ENCODE measurements at regions not wholly inside any gene's neighbourhood (a gene's known extent, or its start where the extent isn't known, plus 50 kb on each side); places are given as distances from the start of the nearest gene placed in this dataset.

DNA sequence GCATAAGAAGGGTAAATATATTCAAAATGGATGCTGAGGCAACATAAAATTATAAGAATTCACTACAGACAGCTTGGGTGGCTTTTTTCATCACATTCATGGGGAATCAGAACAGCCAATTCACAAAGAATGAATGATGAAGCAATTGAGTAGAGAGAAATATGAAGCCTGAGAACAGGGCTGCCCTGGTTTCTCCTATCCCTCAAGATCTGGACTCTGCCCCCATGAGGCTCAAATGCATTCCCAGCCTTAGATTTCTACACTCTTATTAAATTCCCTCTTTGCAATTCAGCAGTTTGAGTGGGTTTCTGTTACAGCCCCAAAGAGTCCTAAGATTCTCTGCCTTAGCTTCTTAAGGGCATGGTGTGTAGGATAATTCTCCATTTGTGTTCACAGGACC, 172.5 kb downstream of the MAIP1 start:
- Mint-ChIP-seq H3K4me3 (no peak overlapping the region), H3K27ac (no peak overlapping the region), H3K9me3 (no peaks in the 10 kb centered on the region), H3K4me1 (no peaks in the 10 kb centered on the region), H3K27me3 (peaks cover 3% of the 10 kb centered on the region), H3K36me3 (no peaks in the 10 kb centered on the region)
- CTCF ChIA-PET, result no interaction called here
- DNase-seq, result no peak

DNA sequence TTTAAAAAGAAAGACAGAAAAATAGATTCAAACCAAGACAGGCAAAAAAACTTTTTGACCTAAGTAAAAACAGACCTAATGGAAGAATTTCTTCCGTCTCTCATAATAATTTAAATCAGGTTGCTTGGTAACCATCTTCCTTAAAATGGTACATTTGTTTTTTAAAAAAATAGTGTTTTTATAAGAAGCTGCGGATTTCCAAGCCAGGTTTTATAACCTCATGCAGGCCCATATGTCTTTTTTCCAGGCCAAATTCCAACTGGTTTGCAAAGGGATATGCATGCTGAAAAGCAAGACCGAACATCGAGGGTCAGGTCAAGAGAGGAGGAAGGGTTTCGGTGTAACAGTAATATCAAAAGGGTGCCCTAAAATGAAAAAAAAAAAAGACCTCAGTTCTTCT, 172.9 kb downstream of the MAIP1 start:
- no peak overlapping the region for H3K4me3 Mint-ChIP-seq
- no peaks in the 10 kb centered on the region for H3K36me3 Mint-ChIP-seq
- no peak overlapping the region for H3K27ac Mint-ChIP-seq
- H3K27me3 Mint-ChIP-seq, result peaks cover 3% of the 10 kb centered on the region
- H3K4me1 Mint-ChIP-seq, result no peaks in the 10 kb centered on the region
- no peak for DNase-seq
- H3K9me3 Mint-ChIP-seq, result no peaks in the 10 kb centered on the region
- CTCF ChIA-PET, result no interaction called here

DNA sequence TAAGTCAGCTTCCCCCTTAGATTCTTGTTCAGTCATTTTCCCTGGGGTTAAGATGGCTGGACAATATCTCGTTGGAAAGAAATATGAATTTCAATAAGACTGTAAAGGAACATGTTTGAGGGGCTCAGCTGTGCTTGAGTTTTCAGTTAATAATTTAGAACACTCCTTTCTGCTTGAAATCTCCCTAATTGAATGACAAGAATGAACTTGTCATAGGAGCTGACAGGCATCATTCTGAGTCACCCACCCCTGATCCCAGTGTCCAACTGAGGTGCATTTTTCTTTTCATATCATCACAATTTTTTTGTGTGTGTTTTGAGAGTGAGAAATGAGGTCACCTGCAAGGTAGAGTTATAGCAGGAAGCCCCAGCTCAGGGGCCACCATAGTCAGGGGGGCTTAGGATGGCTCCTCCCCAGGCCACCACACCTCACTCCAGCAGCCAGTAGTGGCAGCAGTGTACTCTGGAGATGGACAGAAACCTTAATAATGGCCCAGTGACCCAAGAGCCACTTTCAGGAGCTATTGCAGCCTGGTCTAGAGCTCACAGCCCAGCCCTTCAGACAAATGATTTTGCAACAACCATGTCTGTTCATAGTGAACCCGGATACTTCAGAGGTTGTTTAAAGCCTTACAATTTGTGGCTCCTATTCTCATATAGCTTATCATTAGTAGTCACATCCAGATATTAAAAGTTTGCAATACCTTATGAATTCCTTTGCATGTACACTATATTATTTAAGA, 174.5 kb downstream of the MAIP1 start:
- DNase-seq, result no peak
- no peak overlapping the region for H3K4me3 Mint-ChIP-seq
- H3K4me1 Mint-ChIP-seq, result no peaks in the 10 kb centered on the region
- no peaks in the 10 kb centered on the region for H3K9me3 Mint-ChIP-seq
- H3K27me3 Mint-ChIP-seq, result peaks cover 7% of the 10 kb centered on the region
- H3K27ac Mint-ChIP-seq, result no peak overlapping the region
- H3K36me3 Mint-ChIP-seq, result no peaks in the 10 kb centered on the region
- CTCF ChIA-PET, result interaction anchor here (0.7 kb wide), 1 partner anchor 8 kb away, joined by 3 read pairs; no protein-coding TSS in a partner anchor

DNA sequence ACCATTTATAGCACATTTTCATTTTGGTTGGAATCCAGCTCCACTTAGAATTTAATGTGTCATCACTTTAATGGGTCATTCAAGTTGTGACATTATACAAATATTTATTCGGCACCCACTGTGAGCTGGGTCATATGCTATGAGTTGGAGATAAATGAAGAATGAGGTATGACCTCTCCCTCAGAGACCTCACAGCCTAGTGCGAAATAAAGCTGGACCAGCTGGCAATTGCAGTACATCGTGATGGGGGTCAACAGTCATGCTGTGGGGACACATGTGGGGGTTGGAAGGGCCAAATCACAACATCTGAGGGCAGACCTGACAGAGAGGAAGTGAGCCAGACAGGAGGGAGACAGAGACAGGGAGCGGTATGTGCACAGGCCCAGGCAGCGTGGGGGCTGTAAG, 175.4 kb downstream of the MAIP1 start:
- H3K9me3 Mint-ChIP-seq, result no peaks in the 10 kb centered on the region
- no peak overlapping the region for H3K4me3 Mint-ChIP-seq
- peaks cover 7% of the 10 kb centered on the region for H3K27me3 Mint-ChIP-seq
- H3K27ac Mint-ChIP-seq, result no peak overlapping the region
- CTCF ChIA-PET, result interaction anchor here (0.7 kb wide), 1 partner anchor 9 kb away, joined by 3 read pairs; no protein-coding TSS in a partner anchor
- no peaks in the 10 kb centered on the region for H3K4me1 Mint-ChIP-seq
- H3K36me3 Mint-ChIP-seq, result no peaks in the 10 kb centered on the region
- no peak for DNase-seq

DNA sequence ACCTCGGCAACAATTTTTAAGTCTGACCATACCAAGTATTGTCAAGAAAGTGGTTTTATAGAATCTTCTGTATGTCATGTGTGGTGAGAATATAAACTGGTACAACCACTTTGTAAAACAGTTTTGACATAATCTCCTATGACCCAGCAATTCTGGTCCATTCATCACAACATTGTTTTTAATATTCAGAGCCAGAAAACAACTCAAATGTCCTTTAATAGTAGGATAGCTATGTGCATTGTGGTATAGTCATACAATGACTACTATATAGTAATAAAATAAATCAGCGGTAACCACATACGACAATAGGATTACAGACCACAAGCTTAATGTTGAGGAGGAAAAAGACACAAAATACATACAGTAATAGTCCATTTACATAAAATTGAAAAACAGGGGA, 175.2 kb upstream of the SPATS2L start:
- Mint-ChIP-seq H3K27ac (no peak overlapping the region), H3K4me3 (no peak overlapping the region), H3K27me3 (peaks cover 7% of the 10 kb centered on the region), H3K36me3 (no peaks in the 10 kb centered on the region), H3K9me3 (no peaks in the 10 kb centered on the region), H3K4me1 (no peaks in the 10 kb centered on the region)
- DNase-seq, result no peak
- CTCF ChIA-PET, result no interaction called here

DNA sequence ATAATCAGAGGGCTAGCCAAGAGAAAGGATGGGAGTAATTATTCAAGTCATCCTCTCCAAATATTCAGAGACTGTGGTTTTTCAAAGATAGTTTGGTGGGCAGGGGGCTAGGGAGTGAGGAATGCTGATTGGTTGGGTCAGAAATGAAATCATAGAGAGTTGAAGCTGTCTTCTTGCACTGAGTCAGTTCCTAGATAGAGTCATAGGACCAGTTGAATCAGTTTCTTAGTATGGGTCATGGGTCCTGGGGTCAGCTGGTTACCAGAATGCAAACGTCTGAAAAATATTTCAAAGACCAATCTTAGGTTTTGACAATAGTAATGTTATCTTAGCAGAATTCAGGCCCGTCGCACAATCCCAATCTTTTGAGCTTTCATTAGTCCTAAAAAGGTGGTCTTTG, 171.4 kb upstream of the SPATS2L start:
- H3K36me3 Mint-ChIP-seq, result no peaks in the 10 kb centered on the region

DNA sequence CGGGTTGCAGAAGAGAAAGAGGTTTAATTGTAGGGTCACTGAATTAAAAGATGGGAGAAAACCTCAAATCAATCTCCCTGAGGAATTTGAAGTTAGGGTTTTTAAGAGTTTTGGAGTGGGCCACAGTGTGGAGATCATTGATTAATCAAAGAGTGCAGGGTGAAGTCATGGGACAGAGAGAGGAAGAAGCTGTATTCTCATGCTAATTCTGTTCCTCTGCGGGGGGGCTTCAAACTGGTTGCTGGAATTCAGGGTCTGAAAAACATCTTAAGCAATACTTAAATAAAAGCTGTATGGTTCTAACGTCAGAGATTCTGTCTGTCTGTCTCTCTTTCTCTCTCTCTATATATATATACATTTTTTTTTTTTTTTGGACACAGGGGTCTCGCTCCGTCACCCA, 169.8 kb upstream of the SPATS2L start:
- no peak overlapping the region for H3K27ac Mint-ChIP-seq
- no peak overlapping the region for H3K4me3 Mint-ChIP-seq
- DNase-seq, result no peak
- H3K4me1 Mint-ChIP-seq, result no peaks in the 10 kb centered on the region
- peaks cover 3% of the 10 kb centered on the region for H3K27me3 Mint-ChIP-seq
- CTCF ChIA-PET, result no interaction called here
- no peaks in the 10 kb centered on the region for H3K36me3 Mint-ChIP-seq
- H3K9me3 Mint-ChIP-seq, result no peaks in the 10 kb centered on the region

More for the DNA sequence above, 171.4 kb upstream of the SPATS2L start:
- no peaks in the 10 kb centered on the region for H3K9me3 Mint-ChIP-seq
- H3K4me3 Mint-ChIP-seq, result no peak overlapping the region
- CTCF ChIA-PET, result no interaction called here
- no peak overlapping the region for H3K27ac Mint-ChIP-seq
- peaks cover 7% of the 10 kb centered on the region for H3K27me3 Mint-ChIP-seq
- H3K4me1 Mint-ChIP-seq, result no peaks in the 10 kb centered on the region
- no peak for DNase-seq

DNA sequence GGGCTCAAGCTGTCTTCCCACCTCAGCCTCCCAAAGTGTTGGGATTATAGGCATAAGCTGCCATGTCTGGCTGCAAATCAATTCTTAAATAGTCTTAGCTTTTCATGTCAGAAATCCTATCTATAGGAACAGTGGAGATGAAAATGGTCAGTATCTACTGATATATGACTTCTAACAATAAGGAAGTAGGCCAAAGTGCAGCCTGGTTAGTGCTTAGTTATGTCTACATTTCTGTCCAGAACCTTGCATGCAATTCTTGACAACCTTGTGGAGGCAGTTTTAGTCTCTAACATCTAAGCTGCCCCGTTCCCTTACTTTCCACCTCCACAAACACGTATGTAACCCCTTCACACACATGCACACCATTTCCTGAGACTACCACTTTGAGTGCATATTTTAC, 169.2 kb upstream of the SPATS2L start:
- Mint-ChIP-seq H3K4me1 (no peaks in the 10 kb centered on the region), H3K27ac (no peak overlapping the region), H3K36me3 (no peaks in the 10 kb centered on the region), H3K4me3 (no peak overlapping the region), H3K9me3 (no peaks in the 10 kb centered on the region), H3K27me3 (peaks cover 3% of the 10 kb centered on the region)
- DNase-seq, result no peak
- CTCF ChIA-PET, result no interaction called here

DNA sequence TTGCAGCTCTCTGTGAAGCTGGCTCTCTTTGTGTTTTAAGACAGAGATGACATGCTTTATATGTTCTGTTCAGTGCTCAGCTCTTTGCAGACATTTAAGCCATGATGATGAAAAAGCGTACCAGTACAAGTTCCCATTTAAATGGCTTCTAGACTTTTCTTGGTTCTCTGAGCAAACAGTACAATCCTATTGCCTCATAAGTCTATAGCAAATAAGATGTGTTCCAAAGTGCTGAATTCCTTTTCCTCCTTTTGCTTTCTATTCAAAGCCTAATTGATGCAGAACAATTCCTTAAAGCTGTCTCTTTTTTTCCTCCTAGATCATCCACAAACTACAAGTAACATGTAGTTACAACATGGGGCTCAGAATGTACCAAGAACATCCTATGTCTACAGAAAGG, 168.8 kb upstream of the SPATS2L start:
- no peaks in the 10 kb centered on the region for H3K4me1 Mint-ChIP-seq
- H3K4me3 Mint-ChIP-seq, result no peak overlapping the region
- no peaks in the 10 kb centered on the region for H3K36me3 Mint-ChIP-seq
- H3K27me3 Mint-ChIP-seq, result peaks cover 3% of the 10 kb centered on the region
- no peak for DNase-seq
- no peak overlapping the region for H3K27ac Mint-ChIP-seq
- H3K9me3 Mint-ChIP-seq, result no peaks in the 10 kb centered on the region
- CTCF ChIA-PET, result no interaction called here

DNA sequence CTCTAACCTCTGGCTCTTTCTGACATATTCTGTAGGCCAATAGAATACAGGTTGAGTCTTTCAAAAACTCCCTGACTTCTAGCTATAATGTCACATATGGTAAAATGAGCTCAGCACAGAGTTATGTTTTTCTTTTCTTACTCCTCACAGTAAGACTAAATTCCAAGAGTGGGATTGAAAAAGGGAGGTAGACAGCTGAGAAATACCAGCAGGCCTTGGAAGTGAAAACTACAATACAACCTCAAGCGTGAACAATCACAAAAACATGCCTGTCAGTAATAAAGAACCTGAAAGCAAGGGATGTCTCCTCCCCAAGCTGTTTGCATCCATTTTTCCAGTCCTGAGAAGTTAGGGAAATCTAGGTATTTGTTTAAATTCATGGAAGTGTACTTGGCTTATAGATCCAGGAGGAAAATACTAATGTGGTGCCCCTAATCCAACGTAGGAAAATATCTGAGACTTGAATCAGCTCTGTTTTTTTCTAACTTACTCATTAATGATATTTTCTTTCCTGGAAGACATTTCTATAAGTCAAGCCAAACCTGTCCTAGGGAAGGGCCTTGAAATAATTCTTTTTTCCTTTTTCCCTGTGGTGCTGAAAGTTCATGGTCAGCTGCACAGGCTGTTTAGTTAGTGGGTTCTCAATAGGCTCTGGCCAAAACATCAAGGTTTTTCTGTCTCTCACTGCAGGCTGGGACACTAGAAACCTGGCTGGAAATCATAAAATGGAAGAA, 167.9 kb upstream of the SPATS2L start:
- H3K4me3 Mint-ChIP-seq, result no peak overlapping the region
- H3K9me3 Mint-ChIP-seq, result no peaks in the 10 kb centered on the region
- no peaks in the 10 kb centered on the region for H3K36me3 Mint-ChIP-seq
- CTCF ChIA-PET, result interaction anchor here (2.7 kb wide), 1 partner anchor 11 kb away, joined by 7 read pairs; no protein-coding TSS in a partner anchor
- H3K27me3 Mint-ChIP-seq, result peaks cover 3% of the 10 kb centered on the region
- H3K27ac Mint-ChIP-seq, result no peak overlapping the region
- no peaks in the 10 kb centered on the region for H3K4me1 Mint-ChIP-seq
- no peak for DNase-seq

DNA sequence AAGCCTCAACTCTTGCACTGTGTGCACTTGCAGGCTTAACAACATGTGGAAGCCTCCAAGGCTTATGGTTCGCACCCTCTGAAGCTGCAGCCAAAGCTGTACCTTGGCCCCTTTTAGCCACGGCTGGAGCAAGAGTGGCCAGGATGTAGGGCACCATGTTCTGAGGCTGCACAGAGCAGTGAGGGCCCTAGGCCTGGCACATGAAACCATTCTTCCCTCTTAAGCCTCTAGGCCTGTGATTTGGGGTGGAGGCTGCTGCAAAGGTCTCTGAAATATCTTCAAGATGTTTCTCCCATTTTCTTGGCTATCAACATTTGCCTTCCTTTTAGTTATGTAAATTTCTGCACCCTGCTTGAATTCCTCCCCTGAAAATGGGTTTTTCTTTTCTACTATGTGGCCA, 161.9 kb upstream of the SPATS2L start:
- H3K27ac Mint-ChIP-seq, result no peak overlapping the region
- H3K9me3 Mint-ChIP-seq, result no peaks in the 10 kb centered on the region
- H3K4me3 Mint-ChIP-seq, result no peak overlapping the region
- H3K27me3 Mint-ChIP-seq, result no peaks in the 10 kb centered on the region
- H3K36me3 Mint-ChIP-seq, result no peaks in the 10 kb centered on the region
- CTCF ChIA-PET, result no interaction called here
- no peaks in the 10 kb centered on the region for H3K4me1 Mint-ChIP-seq
- no peak for DNase-seq

DNA sequence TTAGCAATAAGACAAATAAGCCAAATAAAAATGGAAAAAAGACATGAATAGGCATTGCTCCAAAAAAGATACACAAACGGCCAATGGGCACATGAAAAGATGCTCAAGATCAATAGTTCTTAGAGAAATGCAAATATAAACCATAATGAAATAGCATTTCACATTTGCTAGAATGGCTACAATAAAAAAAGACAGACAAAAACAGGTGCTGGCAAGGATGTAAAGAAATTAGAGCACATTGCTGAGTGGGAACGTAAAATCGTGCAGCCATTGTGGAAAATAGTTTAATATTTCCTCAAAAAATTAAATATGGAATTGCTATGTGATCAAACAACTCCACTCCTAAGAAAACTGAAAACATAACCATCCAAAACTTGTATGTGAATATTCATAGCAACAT, 160.0 kb upstream of the SPATS2L start:
- Mint-ChIP-seq H3K36me3 (no peaks in the 10 kb centered on the region), H3K27me3 (no peaks in the 10 kb centered on the region), H3K27ac (no peak overlapping the region), H3K4me1 (no peaks in the 10 kb centered on the region), H3K9me3 (peaks cover 5% of the 10 kb centered on the region), H3K4me3 (no peak overlapping the region)
- CTCF ChIA-PET, result no interaction called here
- DNase-seq, result no peak

DNA sequence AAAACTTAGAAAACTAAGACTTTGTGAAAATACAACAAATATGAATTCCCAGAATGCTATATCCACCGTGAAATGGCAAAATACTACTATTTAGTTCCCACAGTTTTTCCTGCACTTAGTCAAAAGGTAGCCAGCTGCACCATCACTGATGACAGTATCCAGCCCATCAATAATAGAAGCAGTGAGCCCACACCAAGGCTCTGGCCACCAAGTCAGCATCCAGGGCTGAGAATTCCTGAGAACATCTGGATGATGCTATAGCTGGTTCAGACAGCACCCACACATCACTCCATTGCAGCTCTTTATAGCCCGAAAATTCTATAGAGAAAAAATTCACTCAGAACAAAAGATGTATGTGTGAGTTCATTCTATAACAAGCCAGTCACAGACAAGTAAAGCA, 159.1 kb upstream of the SPATS2L start:
- Mint-ChIP-seq H3K4me1 (no peaks in the 10 kb centered on the region), H3K27me3 (no peaks in the 10 kb centered on the region), H3K9me3 (peaks cover 5% of the 10 kb centered on the region), H3K27ac (no peak overlapping the region), H3K36me3 (no peaks in the 10 kb centered on the region), H3K4me3 (no peak overlapping the region)
- CTCF ChIA-PET, result no interaction called here
- DNase-seq, result no peak

DNA sequence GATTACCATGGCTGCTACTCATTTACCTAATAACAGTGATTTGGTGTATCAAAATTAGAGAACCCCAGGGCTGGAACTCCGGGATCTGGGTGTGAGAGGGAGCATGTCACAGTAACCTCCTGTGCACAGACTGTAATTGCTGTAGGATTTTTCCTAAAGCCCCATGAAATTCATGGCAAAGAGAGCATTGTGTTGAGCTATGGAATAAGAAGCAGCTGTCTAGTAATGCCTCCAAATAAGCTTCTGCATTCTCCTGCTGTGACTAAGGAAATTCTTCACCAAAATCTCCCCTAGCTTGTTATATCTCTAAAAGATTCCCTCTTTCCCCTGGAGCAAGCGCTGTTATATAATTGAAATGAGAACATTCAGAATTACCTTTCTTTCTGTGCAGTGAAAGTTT, 158.1 kb upstream of the SPATS2L start:
- Mint-ChIP-seq H3K36me3 (no peaks in the 10 kb centered on the region), H3K27me3 (no peaks in the 10 kb centered on the region), H3K27ac (no peak overlapping the region), H3K4me1 (no peaks in the 10 kb centered on the region), H3K4me3 (no peak overlapping the region), H3K9me3 (peaks cover 6% of the 10 kb centered on the region)
- DNase-seq, result no peak
- CTCF ChIA-PET, result interaction anchor here (1.6 kb wide), 1 partner anchor 9 kb away, joined by 7 read pairs; no protein-coding TSS in a partner anchor

DNA sequence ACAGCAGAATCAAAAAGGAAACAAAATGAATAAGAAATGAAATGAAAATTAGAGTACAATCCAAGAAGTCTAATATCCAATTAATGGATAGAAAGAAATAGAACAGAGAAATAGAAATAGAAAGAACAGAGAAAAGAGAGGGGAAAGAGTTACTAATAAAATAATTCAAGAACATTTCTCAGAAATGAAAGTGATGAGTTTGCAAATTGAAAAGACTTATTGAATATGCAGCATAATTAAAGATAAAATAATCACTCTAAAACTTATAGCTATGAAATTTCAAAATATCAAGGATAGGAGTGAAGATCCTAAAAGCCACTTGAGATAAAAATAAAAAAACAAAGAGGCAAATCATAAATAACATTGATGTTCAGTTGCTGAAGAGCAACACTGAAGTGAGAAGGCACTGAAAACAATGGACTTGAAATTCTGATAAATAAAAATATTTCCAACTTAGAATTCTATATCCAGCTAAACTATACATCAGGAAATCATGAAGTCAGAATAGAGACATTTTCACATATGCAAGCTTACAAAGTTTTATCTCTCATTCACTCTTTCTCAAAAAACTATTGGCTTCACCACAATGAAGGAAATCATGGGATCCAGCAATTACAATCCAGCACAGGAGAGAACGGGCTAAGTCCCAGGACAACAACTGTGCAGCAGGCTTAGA, 155.9 kb upstream of the SPATS2L start:
- DNase-seq, result no peak
- CTCF ChIA-PET, result no interaction called here
- H3K27ac Mint-ChIP-seq, result no peak overlapping the region
- H3K9me3 Mint-ChIP-seq, result peaks cover 6% of the 10 kb centered on the region
- no peaks in the 10 kb centered on the region for H3K4me1 Mint-ChIP-seq
- no peaks in the 10 kb centered on the region for H3K27me3 Mint-ChIP-seq
- no peaks in the 10 kb centered on the region for H3K36me3 Mint-ChIP-seq
- no peak overlapping the region for H3K4me3 Mint-ChIP-seq

Measured in activated naive CD4-positive, alpha-beta T cell treated with anti-CD3 and anti-CD28 coated beads, Interleukin-2, amount 10 ng/mL, durations not matched to agents 7 days and 5 days (primary cell).